DMS153 treated with DMSO at 0.1 percent for 48 hours (cell line): ENCODE measurements at regions not wholly inside any gene's neighbourhood (a gene's known extent, or its start where the extent isn't known, plus 50 kb on each side); places are given as distances from the start of the nearest gene placed in this dataset.

Experiments used
- DNase-seq: peaks from one replicate; lab custom pipeline; 2025; ENCODE audit not compliant: unreplicated experiment; lab: John Stamatoyannopoulos, UW

- DNase-seq: no peak
Observed at GRCh38 chr20:56986931-56987720, 279.3 kb downstream of the BMP7 start.

GRCh38 chr20:56987986-56988385 lies 278.5 kb downstream of the BMP7 start:
- DNase-seq: no peak

- no peak for DNase-seq
Observed at GRCh38 chr20:56988446-56988845, 278.0 kb downstream of the BMP7 start.

- DNase-seq: no peak
Observed at GRCh38 chr20:56989516-56989915, 276.9 kb downstream of the BMP7 start.

GRCh38 chr20:56993020-56993559 lies 273.4 kb downstream of the BMP7 start:
- DNase-seq: no peak

- DNase-seq: no peak
Observed at GRCh38 chr20:56994006-56994405, 272.4 kb downstream of the BMP7 start.

- no peak for DNase-seq
Observed at GRCh38 chr20:56995149-56995548, 271.3 kb downstream of the BMP7 start.

GRCh38 chr20:56995635-56996075 lies 270.8 kb downstream of the BMP7 start:
- no peak for DNase-seq

GRCh38 chr20:56996533-56996932 lies 269.9 kb downstream of the BMP7 start:
- DNase-seq: no peak

- DNase-seq: no peak
Observed at GRCh38 chr20:56998438-56998837, 268.0 kb downstream of the BMP7 start.

- no peak for DNase-seq
Observed at GRCh38 chr20:57000441-57000968, 265.9 kb downstream of the BMP7 start.

GRCh38 chr20:57001126-57001767 lies 265.2 kb downstream of the BMP7 start:
- DNase-seq: no peak

GRCh38 chr20:57002066-57002570 lies 264.3 kb downstream of the BMP7 start:
- DNase-seq: no peak

- no peak for DNase-seq
Observed at GRCh38 chr20:57003012-57003411, 263.4 kb downstream of the BMP7 start.

GRCh38 chr20:57004416-57004815 lies 262.0 kb downstream of the BMP7 start:
- no peak for DNase-seq

- DNase-seq: no peak
Observed at GRCh38 chr20:57004951-57005933, 261.2 kb downstream of the BMP7 start.

GRCh38 chr20:57006411-57007170 lies 259.9 kb downstream of the BMP7 start:
- no peak for DNase-seq

- DNase-seq: no peak
Observed at GRCh38 chr20:57007171-57007540, 259.3 kb downstream of the BMP7 start.

- no peak for DNase-seq
Observed at GRCh38 chr20:57008217-57008616, 258.2 kb downstream of the BMP7 start.

- DNase-seq: no peak
Observed at GRCh38 chr20:57009355-57009754, 257.1 kb downstream of the BMP7 start.
